ENCODE measurements at regions not wholly inside any gene's neighbourhood (a gene's known extent, or its start where the extent isn't known, plus 50 kb on each side); places are given as distances from the start of the nearest gene placed in this dataset.
"Not testable (repeated sequence)": the region's sequence is repeated elsewhere in the genome, so short reads cannot be mapped to it uniquely, and the experiment has no call there.

DNA sequence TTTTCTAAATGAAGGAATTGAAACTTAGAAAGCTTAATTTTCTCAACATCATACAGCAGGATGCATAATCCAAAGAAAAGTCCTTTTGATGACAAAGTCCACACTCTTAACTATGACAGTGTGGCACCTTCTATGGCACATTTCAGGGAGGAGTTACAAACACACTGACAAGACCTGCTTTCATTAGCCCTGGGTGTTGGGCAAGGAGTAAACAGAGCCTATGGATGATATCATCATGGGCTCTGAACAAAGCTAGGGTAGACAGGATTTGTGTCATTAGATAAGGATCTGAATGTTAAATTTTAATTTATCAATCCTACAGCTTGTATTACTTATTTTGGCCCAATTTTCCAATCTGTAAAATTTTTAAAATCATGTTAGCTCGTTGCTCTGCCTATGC is 62.6 kb upstream of the DENND1B start:
- Histone ChIP-seq H3K4me3 (ENCODE audit: low read length) (no peak overlapping the region), H3K36me3 (ENCODE audit: control insufficient read depth, insufficient read depth, low read length) (no peaks in the 10 kb centered on the region), H3K27me3 (ENCODE audit: control insufficient read depth, insufficient read depth, low read length) (no peaks in the 10 kb centered on the region), H3K4me1 (ENCODE audit: control insufficient read depth, insufficient read depth, low read length) (no peaks in the 10 kb centered on the region), H3K27ac (ENCODE audit: low read length) (no peak overlapping the region), H3K9me3 (replicated peaks; ENCODE audit: control insufficient read depth, low read depth, low read length) (no peaks in the 10 kb centered on the region)
- WGBS (ENCODE audit: insufficient coverage): 86% methylated on average over 1 of the region's 1 CpG
- DNase-seq: no peak

DNA sequence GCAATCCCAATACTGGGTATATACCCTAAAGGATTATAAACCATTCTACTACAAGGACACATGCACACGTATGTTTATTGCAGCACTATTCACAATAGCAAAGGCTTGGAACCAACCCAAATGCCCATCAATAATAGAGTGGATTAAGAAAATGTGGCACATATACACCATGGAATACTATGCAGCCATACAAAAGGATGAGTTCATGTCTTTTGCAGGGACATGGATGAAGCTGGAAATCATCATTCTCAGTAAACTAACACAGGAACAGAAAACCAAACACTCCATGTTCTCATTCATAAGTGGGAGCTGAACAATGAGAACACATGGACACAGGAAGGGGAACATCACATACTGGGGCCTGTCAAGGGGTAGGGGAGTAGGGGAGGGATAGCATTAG is 61.1 kb upstream of the DENND1B start:
- not testable (repeated sequence) for H3K9me3 ChIP-seq (replicated peaks; ENCODE audit: control insufficient read depth, low read depth, low read length); H3K27ac ChIP-seq (ENCODE audit: low read length); H3K27me3 ChIP-seq (ENCODE audit: control insufficient read depth, insufficient read depth, low read length); H3K36me3 ChIP-seq (ENCODE audit: control insufficient read depth, insufficient read depth, low read length); DNase-seq; H3K4me3 ChIP-seq (ENCODE audit: low read length); H3K4me1 ChIP-seq (ENCODE audit: control insufficient read depth, insufficient read depth, low read length)
- no CpG with 5 or more reads among the region's 1 CpG for WGBS (ENCODE audit: insufficient coverage)

DNA sequence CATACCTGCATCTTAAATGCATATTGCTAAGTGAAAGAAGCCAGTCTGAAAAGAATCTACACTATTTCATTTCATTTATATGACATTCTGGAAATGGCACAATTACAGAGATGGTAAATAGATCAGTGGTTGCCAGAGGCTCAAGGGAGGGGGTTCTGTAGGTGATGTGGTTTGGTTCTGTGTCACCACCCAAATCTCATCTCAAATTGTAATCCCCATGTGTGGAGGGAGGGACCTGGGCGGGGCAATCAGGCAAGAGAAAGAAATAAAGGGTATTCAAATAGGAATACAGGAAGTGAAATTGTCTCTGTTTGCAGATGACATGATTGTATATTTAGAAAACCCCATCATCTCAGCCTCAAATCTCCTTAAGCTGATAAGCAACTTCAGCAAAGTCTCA is 53.7 kb upstream of the DENND1B start:
- DNase-seq; H3K4me3 ChIP-seq (ENCODE audit: low read length); H3K4me1 ChIP-seq (ENCODE audit: control insufficient read depth, insufficient read depth, low read length); H3K27ac ChIP-seq (ENCODE audit: low read length); H3K36me3 ChIP-seq (ENCODE audit: control insufficient read depth, insufficient read depth, low read length); H3K27me3 ChIP-seq (ENCODE audit: control insufficient read depth, insufficient read depth, low read length); H3K9me3 ChIP-seq (replicated peaks; ENCODE audit: control insufficient read depth, low read depth, low read length): not testable (repeated sequence)
- WGBS (ENCODE audit: insufficient coverage): no CpG with 5 or more reads among the region's 1 CpG

DNA sequence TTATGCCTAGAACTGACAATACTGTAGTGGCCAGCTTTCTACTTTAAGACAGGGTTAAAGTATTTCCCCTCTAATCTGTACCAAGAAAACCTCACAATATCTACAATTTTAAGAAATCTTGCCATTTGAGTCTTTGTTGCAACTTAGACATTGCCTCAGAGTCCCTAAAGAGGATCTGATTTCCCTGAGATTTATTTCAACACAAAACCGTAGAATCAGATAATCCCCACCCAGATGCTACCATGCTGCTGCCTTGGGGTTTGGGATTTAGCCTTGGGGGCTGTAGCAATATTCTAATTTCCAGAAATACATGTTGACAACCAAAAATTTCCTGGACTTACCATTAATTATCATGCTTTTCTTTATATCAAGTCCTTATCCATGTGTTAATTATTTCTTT is 50.3 kb upstream of the DENND1B start:
- no peaks in the 10 kb centered on the region for H3K36me3 ChIP-seq (ENCODE audit: control insufficient read depth, insufficient read depth, low read length)
- H3K4me1 ChIP-seq (ENCODE audit: control insufficient read depth, insufficient read depth, low read length): no peaks in the 10 kb centered on the region
- no peak overlapping the region for H3K27ac ChIP-seq (ENCODE audit: low read length)
- WGBS (ENCODE audit: insufficient coverage): no CpG with 5 or more reads among the region's 1 CpG
- no peaks in the 10 kb centered on the region for H3K9me3 ChIP-seq (replicated peaks; ENCODE audit: control insufficient read depth, low read depth, low read length)
- H3K27me3 ChIP-seq (ENCODE audit: control insufficient read depth, insufficient read depth, low read length): no peaks in the 10 kb centered on the region
- DNase-seq: no peak
- no peak overlapping the region for H3K4me3 ChIP-seq (ENCODE audit: low read length)
